Heart left ventricle (tissue), 16 donors: ENCODE measurements at regions not wholly inside any gene's neighbourhood (a gene's known extent, or its start where the extent isn't known, plus 50 kb on each side); places are given as distances from the start of the nearest gene placed in this dataset.

Experiments
- ATAC-seq, 4 donors: fragments of 200-7000 bp; cut with Tn5 transposase; one replicate each; pipeline ENCODE4 v1.9.1; 2020 to 2022; ENCODE audit warnings: moderate library complexity in 4 of 4, mild to moderate bottlenecking in 3 of 4, moderate number of reproducible peaks in 1 of 4
- DNase-seq, 5 donors: peaks; one replicate each; pipeline ENCODE4 v3.0.0-alpha.2; 2020
- H3K27ac ChIP-seq, 12 donors: fragments of 200-600 bp; sonication (generic) in 4 of 12; one replicate each; pipeline versions ENCODE4 v1.5.0 to v1.8.0; 2016 to 2022; ENCODE audit warnings: mild to moderate bottlenecking in 2 of 12
- H3K27me3 ChIP-seq, 9 donors: fragments of 200-600 bp; sonication (generic) in 2 of 9; one replicate each; pipeline versions ENCODE4 v1.5.1 to v1.8.0; 2016 to 2022; ENCODE audit warnings: mild to moderate bottlenecking in 3 of 9
- H3K36me3 ChIP-seq, 9 donors: fragments of 200-600 bp; sonication (generic) in 2 of 9; one replicate each; pipeline versions ENCODE4 v1.5.0 to v1.8.0; 2018 to 2022; ENCODE audit warnings: mild to moderate bottlenecking in 2 of 9
- H3K4me1 ChIP-seq, 12 donors: fragments of 200-600 bp; sonication (generic) in 4 of 12; one replicate each; pipeline versions ENCODE4 v1.5.0 to v1.8.0; 2016 to 2022; ENCODE audit warnings: mild to moderate bottlenecking in 3 of 12
- H3K4me3 ChIP-seq, 12 donors: fragments of 200-600 bp; sonication (generic) in 4 of 12; one replicate each; pipeline versions ENCODE4 v1.5.0 to v1.8.0; 2017 to 2022; ENCODE audit warnings: mild to moderate bottlenecking in 9 of 12, moderate library complexity in 4 of 12
- H3K9me3 ChIP-seq, 12 donors: fragments of 200-600 bp; sonication (generic) in 4 of 12; one replicate each; pipeline versions ENCODE4 v1.5.0 to v1.8.0; 2016 to 2022; ENCODE audit warnings: mild to moderate bottlenecking in 1 of 12
- POLR2A ChIP-seq, 2 donors: fragments of 450-650 bp; IDR thresholded peaks; one replicate each; pipeline ENCODE4 v1.6.1; 2017; ENCODE audit warnings: antibody characterized with exemption in 2 of 2, mild to moderate bottlenecking in 2 of 2, moderate library complexity in 2 of 2
- WGBS, 4 donors: extraction: QIAGEN DNeasy Blood & Tissue Kit in 2 of 4; methylation state at CpG; one replicate each; pipeline versions ENCODE4 v1.1.5 to v1.1.7; 2013 to 2018; 5-methylcytosine and 5-hydroxymethylcytosine counted together
- intact Hi-C, 10 donors: fragments of 100-400 bp; cut with DNase I; formaldehyde crosslinking; loops; one replicate each; pipeline versions ENCODE4 v1.11.1 to v1.14.2; 2022
- TF ChIP-seq, protein P1 (sequence below), 12 donors: fragments of 200-600 bp; sonication (generic) in 4 of 12; IDR thresholded peaks; one replicate each; pipeline versions ENCODE4 v1.5.0 to v1.8.0; 2018 to 2022; ENCODE audit warnings: antibody characterized with exemption in 12 of 12, mild to moderate bottlenecking in 5 of 12
- donor health status: ischemic (EF 13 %, LVEDD 7.1; RV severe dilation, severe dysfunction).
- donor health status: healthy with polysubstance abuse.
- donor health status: DM: no; HTN: yes; CAD: no.
- donor health status: DM: no; HTN: no; CAD: no.
- donor health status: ischemic (EF 25% LVEDD 6.9; RV normal size, moderate dysfunction).
- donor health status: ischemic (EF 25% LVEDD 5.7; RV mildly dilated, moderate dysfunction).
- donor health status: healthy.
- donor health status: DM: yes; HTN: yes; CAD: no.
- donor health status: ischemic (EF 35%, LVEDD 5.7; RV mildly dilated, moderate dysfunction).
- donor health status: nonischemic (EF 11% LVEDD 7.7; RV severe dilation, severe dysfunction).
- donor health status: DM: yes; HTN: yes; CAD: no.
- donor health status: PGD.
- donor health status: ischemic (EF 29% LVEDD 5.4; RV normal size, mild dysfunction).
- donor health status: nonischemic (EF 23%, LVEDD 6.1; RV moderate dilation, normal function).

DNA sequence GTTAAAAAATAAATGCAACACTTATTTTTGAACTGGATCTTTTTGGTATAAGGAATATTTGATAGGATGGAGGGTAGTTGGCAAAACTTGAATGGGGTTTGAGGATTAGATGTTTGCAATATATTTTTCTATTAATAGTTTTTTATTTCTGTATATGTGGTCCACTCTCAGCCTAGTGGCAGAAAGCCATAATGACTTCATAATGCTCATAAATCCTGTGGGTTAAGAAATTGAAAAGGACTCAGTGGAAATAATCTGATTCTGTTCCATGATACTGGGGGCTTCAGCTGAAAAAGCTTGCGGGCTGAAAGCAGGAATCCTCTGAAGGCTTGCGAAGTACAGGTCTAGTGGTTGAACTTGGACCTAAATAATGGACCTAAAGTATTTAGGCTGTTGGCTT is 1028.6 kb upstream of the PRMT6 start:
- TF ChIP-seq, protein P1, sequence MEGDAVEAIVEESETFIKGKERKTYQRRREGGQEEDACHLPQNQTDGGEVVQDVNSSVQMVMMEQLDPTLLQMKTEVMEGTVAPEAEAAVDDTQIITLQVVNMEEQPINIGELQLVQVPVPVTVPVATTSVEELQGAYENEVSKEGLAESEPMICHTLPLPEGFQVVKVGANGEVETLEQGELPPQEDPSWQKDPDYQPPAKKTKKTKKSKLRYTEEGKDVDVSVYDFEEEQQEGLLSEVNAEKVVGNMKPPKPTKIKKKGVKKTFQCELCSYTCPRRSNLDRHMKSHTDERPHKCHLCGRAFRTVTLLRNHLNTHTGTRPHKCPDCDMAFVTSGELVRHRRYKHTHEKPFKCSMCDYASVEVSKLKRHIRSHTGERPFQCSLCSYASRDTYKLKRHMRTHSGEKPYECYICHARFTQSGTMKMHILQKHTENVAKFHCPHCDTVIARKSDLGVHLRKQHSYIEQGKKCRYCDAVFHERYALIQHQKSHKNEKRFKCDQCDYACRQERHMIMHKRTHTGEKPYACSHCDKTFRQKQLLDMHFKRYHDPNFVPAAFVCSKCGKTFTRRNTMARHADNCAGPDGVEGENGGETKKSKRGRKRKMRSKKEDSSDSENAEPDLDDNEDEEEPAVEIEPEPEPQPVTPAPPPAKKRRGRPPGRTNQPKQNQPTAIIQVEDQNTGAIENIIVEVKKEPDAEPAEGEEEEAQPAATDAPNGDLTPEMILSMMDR (IDR thresholded peaks at IDR 0.05), result no peak
- TF ChIP-seq POLR2A (IDR thresholded peaks at IDR 0.05), result no peak
- 80 to 97% (median 89%) methylated on average over 2 of the region's 2 CpGs for WGBS, 4 donors
- Histone ChIP-seq H3K9me3 (no peaks in the 10 kb centered on the region), H3K4me1 (no peaks in the 10 kb centered on the region), H3K27ac (no peak overlapping the region), H3K4me3 (no peak overlapping the region), H3K36me3 (no peaks in the 10 kb centered on the region), H3K27me3 (no peaks in the 10 kb centered on the region)
- no peak for ATAC-seq
- intact Hi-C loops, result loop anchor here in 1 of 10 donors (10.0 kb wide), 1 partner anchor 1117 kb away; the partner anchor contains the start of gene NTNG1
- no peak for DNase-seq

DNA sequence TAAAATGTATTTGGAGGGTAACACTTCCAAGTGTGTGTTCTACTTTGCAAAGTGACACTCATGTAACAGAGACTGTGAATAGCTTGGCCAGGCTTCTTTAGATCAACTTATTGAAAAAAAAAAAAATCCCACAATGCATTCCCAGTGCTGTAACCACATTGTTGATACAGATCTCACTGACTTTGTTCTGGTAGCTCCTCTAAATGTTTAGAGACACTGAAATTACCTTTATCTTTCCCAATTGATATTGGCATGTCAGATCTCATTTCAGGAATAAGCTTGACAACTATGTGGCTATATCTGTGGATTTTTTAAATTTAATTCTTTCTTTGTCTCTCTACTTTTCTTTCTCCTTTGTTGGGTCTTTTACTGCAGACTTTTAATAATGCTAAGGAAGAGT is 1018.9 kb upstream of the PRMT6 start:
- intact Hi-C loops, result no loop called here
- no peak overlapping the region for H3K27ac ChIP-seq

DNA sequence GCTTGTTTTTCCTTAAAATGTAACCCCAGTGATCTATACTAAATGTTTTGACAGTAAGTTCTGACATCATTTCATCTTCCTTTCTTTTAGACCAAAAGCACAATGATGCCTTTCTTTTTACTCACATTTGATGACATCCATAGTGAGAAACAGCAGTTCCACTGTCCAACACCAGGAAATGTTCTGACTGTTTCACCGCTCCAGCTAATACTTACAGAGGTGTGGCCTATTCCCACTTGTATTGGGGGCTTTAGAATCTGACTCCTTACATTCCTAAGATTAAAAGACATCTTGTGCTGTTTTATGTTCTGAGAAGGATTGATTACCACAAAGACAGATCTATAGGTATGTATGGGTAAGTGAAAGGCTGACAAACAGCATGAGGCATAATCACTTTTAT is 1018.2 kb upstream of the PRMT6 start:
- ATAC-seq (no peak), DNase-seq (no peak)
- Histone ChIP-seq H3K36me3 (no peaks in the 10 kb centered on the region), H3K27ac (no peak overlapping the region), H3K4me1 (no peaks in the 10 kb centered on the region), H3K4me3 (no peak overlapping the region), H3K27me3 (no peaks in the 10 kb centered on the region), H3K9me3 (peaks cover 0 to 16% (median 3%) of the 10 kb centered on the region in 12 donors)
- WGBS, 4 donors, result 44 to 54% (median 45%) methylated on average over 1 of the region's 1 CpG
- TF ChIP-seq, protein P1 (IDR thresholded peaks at IDR 0.05), result no peak
- TF ChIP-seq POLR2A (IDR thresholded peaks at IDR 0.05), result no peak
- intact Hi-C loops, result no loop called here

More for the DNA sequence above, 1018.9 kb upstream of the PRMT6 start:
- TF ChIP-seq, protein P1 (IDR thresholded peaks at IDR 0.05), result no peak
- no peak for TF ChIP-seq POLR2A (IDR thresholded peaks at IDR 0.05)
- Histone ChIP-seq H3K36me3 (no peaks in the 10 kb centered on the region), H3K27me3 (no peaks in the 10 kb centered on the region), H3K4me1 (no peaks in the 10 kb centered on the region), H3K4me3 (no peak overlapping the region), H3K9me3 (peaks cover 0 to 16% (median 3%) of the 10 kb centered on the region in 12 donors)
- DNase-seq (no peak), ATAC-seq (no peak)

DNA sequence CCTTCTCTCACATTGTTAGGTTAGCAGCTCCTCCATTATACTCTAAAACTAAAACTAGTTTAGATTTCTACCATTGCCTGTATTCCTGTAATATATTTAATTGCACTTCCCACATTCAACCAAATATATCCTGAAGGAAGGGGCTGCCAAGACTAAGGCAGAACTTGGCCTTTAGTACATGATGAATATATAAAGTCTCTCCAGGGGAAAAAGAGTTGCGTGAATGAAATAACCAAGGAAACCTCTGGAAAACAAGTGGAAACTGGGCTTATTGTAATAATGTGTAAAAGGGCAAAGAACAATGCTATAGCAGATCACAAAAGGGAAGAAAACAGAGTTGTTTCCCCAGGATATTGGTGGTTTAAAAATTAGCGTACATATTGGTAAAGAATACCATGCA is 1012.5 kb upstream of the PRMT6 start:
- Histone ChIP-seq H3K36me3 (no peaks in the 10 kb centered on the region), H3K27me3 (no peaks in the 10 kb centered on the region), H3K9me3 (peaks cover 0 to 16% (median 0%) of the 10 kb centered on the region in 12 donors), H3K4me1 (no peaks in the 10 kb centered on the region), H3K27ac (no peak overlapping the region), H3K4me3 (no peak overlapping the region)
- ATAC-seq (no peak), DNase-seq (no peak)
- intact Hi-C loops, result no loop called here
- no peak for TF ChIP-seq POLR2A (IDR thresholded peaks at IDR 0.05)
- TF ChIP-seq, protein P1 (IDR thresholded peaks at IDR 0.05), result no peak
- WGBS, 4 donors, result 77 to 85% (median 82%) methylated on average over 2 of the region's 2 CpGs
